ENCODE measurements at regions not wholly inside any gene's neighbourhood (a gene's known extent, or its start where the extent isn't known, plus 50 kb on each side); places are given as distances from the start of the nearest gene placed in this dataset.
"Not testable (repeated sequence)": the region's sequence is repeated elsewhere in the genome, so short reads cannot be mapped to it uniquely, and the experiment has no call there.

- no peak for DNase-seq (ENCODE audit: low read depth)
These were observed 176.1 kb upstream of the KLHL1 start for GRCh38 chr13:70284371-70284770.

DNA sequence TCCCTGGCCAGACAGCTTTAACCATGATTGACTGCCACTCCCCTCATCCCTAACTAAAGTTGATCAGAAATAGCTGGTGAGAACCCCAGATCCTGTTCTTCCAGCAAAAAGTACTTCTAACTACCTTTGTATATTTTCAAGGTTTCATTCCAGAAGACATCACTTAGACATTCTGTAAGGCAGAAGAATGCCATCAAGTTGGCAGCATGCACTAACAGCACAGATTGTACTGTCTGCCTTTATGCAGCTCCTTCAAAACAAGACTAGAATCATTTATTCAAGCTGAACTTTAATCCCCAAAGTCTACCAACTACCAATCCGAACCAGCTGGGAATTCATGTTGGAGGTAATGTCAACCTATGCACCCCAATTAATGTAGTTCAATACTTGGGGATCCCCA, 167.6 kb upstream of the KLHL1 start:
- DNase-seq (ENCODE audit: low read depth), result no peak

- peak; percentile 1 for DNase-seq (ENCODE audit: low read depth)
These were observed 147.2 kb upstream of the KLHL1 start for GRCh38 chr13:70255406-70255991.

- DNase-seq (ENCODE audit: low read depth), result no peak
These were observed 145.6 kb upstream of the KLHL1 start for GRCh38 chr13:70253834-70254233.

DNA sequence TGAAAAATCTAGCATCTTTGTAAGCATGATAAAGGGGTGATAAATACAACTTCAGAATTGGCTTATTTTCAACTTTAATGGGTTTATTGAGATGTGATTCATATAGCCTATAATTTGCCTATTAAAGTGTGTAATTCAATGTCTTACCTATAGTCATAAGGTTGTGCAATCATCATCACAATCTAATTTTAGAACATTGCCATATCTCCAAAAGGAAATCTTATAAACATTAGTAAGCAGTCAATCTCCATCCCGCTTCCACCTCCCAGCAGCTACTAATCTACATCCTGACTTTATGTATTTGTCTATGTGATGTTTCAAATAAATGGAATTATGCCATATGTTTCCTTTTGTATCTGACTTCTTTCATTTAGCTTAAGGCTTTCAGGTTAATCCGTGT, 145.2 kb upstream of the KLHL1 start:
- DNase-seq (ENCODE audit: low read depth), result no peak

DNA sequence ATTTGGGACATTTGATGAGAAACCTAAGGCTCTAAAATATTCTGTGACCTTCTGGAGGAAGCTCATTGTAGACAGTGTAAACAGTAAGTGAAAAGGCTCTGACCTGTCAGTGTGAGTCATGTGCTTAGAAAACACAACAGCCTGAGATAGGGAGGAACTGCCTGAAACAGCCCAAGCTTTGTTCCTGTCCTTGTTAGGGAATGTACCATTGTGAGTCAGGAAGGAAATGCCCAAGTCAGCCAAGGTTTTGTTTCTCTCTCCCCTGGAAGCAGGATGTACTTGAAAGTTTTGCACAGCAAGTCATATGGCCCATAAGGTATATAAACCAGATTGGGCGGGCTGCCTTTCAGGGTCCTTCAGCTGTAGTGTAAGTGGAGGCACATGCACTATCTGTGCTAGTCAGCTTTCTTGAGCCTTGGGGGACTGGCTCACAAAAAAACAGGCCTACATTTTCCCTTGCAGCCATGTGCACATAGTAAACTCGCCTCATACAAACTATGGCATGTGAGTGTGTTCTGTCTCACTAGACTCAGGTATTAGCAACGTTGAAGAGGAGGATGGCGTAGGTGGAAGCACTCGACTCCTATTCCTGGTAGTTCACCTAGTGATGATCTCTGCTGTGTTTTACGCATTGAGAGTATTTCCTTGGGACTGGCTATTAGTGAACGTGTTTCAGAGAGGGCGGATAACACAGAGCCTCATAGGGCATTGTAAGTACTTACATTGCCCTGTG, 141.2 kb upstream of the KLHL1 start:
- peak; percentile 4 for DNase-seq (ENCODE audit: low read depth)

DNA sequence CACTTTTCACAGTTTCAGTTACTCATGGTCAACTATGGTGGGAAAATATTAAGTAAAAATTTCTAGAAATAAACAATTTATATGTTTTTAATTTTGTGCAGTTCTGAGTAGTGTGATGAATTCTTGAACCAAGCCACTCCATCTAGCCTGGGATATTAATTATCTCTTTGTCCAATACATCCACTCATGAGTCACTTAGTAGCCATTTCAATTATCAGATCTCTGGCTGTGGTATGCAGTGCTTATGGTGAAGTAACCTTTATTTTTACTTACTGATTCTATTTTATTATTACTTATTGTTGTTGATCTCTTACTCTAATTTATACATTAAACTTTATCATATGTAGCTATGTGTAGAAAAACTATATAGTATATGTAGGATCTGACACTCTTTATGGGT, 128.9 kb upstream of the KLHL1 start:
- DNase-seq (ENCODE audit: low read depth), result no peak

DNA sequence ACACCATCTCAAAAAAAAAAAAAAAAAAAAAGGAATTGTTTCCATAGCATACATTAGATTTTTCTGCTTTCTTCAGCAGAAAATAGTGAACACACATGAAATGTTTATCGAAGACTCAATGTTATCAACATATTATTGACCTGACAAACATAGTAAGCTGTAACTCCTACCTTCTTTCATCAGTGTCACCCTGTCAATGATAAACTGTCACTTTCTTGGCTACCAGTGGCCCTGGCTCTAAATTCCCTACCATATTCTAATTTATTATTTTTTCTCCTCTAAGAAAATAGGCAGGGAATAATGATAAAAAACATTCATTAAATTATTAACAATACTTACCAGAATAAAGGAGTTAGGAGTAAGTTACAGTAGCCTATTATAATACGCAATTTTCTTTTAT, 127.3 kb upstream of the KLHL1 start:
- no peak for DNase-seq (ENCODE audit: low read depth)

- no peak for DNase-seq (ENCODE audit: low read depth)
These were observed 115.7 kb upstream of the KLHL1 start for GRCh38 chr13:70223911-70224310.

DNA sequence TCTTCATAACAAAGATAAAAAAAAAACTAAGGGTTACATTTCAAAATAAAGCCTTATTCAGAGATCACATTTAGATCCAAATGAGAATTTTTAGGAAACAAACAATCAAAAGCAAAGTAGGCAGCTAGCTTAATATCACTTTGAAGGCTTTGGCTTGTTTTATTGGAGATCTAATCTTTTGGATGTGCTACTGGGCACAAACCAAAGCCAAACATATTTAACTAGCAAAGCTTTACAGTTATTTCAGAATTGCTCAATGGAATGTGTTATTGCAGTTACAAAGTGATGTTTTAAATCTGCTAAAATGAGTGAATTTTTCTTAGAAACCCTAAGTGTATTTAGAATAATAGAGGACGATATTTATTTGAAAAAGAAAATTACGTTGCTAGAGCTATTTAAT, 114.7 kb upstream of the KLHL1 start:
- DNase-seq (ENCODE audit: low read depth), result no peak

DNA sequence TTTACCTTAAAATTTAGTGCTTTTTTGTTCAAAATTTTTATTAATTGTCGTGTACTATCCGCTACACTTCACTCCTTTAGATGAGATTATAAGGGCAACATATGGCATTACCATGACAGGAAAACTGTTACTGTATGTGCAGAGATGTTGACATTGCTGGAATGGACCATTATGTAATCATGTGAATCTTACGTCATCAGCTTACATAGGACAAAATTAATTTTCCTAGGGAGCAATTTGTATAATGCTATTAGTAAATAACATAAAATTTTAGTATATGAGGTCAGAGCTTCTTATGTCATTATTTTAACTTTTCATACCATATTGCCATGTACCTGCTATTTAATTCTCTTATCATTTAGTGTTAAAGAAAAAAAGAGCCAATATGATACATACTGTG, 110.4 kb upstream of the KLHL1 start:
- DNase-seq (ENCODE audit: low read depth), result no peak

GRCh38 chr13:70208968-70209367, 100.7 kb upstream of the KLHL1 start:
- DNase-seq (ENCODE audit: low read depth), result not testable (repeated sequence)

- no peak for DNase-seq (ENCODE audit: low read depth)
These were observed 98.4 kb upstream of the KLHL1 start for GRCh38 chr13:70206671-70207070.

DNA sequence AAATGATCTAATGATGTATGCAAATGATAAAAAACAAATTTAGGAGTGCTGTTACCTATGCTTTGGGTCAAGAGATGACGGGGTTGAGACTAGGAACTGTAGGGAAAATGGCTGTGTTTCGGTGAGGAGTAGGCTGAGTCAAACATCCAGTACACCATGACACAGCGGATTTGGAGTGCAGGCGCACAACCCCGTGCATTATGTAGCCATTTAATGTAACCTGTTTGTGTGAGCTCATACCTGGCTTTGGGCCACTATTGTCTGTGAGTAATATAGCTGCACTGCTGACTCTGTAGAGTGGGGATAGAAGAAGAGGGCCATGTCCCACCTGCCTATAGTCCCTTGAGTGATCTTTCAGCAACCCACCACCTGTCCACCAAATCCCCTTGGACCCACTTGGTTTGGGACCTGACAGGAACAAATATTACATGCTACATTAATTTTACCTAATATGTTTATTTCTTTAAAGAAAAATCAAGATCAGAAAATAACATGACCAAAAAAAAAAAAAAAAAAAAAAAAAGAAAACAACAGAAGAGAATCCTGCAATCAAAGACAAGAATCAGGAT, 95.5 kb upstream of the KLHL1 start:
- DNase-seq (ENCODE audit: low read depth), result peak; percentile 7

- no peak for DNase-seq (ENCODE audit: low read depth)
These were observed 82.8 kb upstream of the KLHL1 start for GRCh38 chr13:70191034-70191433.

DNA sequence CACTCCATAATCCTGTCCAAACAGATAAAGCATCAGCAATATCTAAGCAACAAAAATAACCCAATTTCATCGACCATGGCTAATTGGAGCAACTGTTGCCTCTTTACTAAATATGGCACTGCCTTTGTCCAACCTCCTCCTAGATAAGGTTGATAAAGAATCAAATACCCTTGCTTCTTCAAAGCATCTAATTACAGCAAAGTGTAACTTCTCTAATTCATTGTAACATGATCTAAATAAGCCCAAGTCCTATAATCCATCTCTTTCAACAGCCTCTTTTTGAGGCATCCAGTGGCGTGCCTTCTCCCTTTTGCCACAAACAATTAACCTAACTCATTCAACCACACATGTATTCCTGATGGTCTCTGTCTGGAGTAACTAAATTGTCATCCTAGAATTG, 81.7 kb upstream of the KLHL1 start:
- no peak for DNase-seq (ENCODE audit: low read depth)

- no peak for DNase-seq (ENCODE audit: low read depth)
These were observed 80.3 kb upstream of the KLHL1 start for GRCh38 chr13:70188567-70188966.

- DNase-seq (ENCODE audit: low read depth), result peak; percentile 0
These were observed 74.8 kb upstream of the KLHL1 start for GRCh38 chr13:70183041-70183440.

Measured in Daoy (cell line).